Colonic mucosa (tissue), 4 donors: ENCODE measurements at regions not wholly inside any gene's neighbourhood (a gene's known extent, or its start where the extent isn't known, plus 50 kb on each side); places are given as distances from the start of the nearest gene placed in this dataset.

Experiments used
- DNase-seq: peaks from one replicate; pipeline ENCODE4 v3.0.0-alpha.2; 2020
- H3K27ac ChIP-seq: fragments of 200-600 bp; one replicate; pipeline ENCODE4 v1.8.0; 2021
- H3K27me3 ChIP-seq: fragments of 200-600 bp; one replicate; pipeline ENCODE4 v1.8.0; 2021
- H3K36me3 ChIP-seq: fragments of 200-600 bp; one replicate; pipeline ENCODE4 v1.8.0; 2021
- H3K4me1 ChIP-seq: fragments of 200-600 bp; one replicate; pipeline ENCODE4 v1.8.0; 2021; ENCODE audit warnings: mild to moderate bottlenecking
- H3K4me3 ChIP-seq: fragments of 200-600 bp; one replicate; pipeline ENCODE4 v1.8.0; 2021
- H3K9ac ChIP-seq, 2 donors: one replicate each; pipeline ENCODE4 v1.7.0; 2013; ENCODE audit warnings: control low read depth in 2 of 2, low read depth in 2 of 2, low read length in 2 of 2
- H3K9me3 ChIP-seq: fragments of 200-600 bp; one replicate; pipeline ENCODE4 v1.8.0; 2021
- intact Hi-C: fragments of 100-400 bp; cut with DNase I; formaldehyde crosslinking; loops from one replicate; pipeline ENCODE4 v1.14.1; 2022
- TF ChIP-seq, protein P1 (sequence below): fragments of 200-600 bp; IDR thresholded peaks from one replicate; pipeline ENCODE4 v1.8.0; 2022; ENCODE audit warnings: antibody characterized with exemption, mild to moderate bottlenecking
- donor health status: healthy.
- donor health status: DM: no; HTN: no; CAD: no.
- donor health status: DM: no; HTN: no; CAD: no.

DNA sequence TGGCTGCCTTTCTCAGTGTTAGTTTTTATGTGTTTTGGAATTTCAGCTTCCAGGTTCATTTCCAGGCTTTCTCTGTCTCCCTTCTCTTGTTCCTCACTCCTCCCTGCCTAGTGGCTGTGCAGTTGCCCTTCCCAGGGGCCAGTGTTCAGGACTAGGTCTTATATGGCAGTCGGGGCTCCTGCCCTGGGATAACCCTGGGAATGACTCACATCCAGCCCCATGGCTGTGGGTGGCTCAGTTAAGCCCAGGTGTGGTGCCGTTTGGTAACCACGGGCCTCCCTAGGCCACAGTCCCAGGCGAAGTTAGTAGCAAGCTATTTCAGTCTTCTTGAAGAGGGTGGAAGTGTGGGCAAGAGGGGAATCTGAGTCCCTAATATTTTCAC lies 57.4 kb upstream of the DDR1 start:
- peak; percentile 52 for DNase-seq
- no peaks in the 10 kb centered on the region for H3K9me3 ChIP-seq
- no peaks in the 10 kb centered on the region for H3K27me3 ChIP-seq
- H3K27ac ChIP-seq: no peak overlapping the region
- no peak overlapping the region for H3K4me3 ChIP-seq
- no peak overlapping the region for H3K9ac ChIP-seq
- H3K4me1 ChIP-seq: peaks cover 21% of the 10 kb centered on the region
- intact Hi-C loops: no loop called here
- no peaks in the 10 kb centered on the region for H3K36me3 ChIP-seq
- TF ChIP-seq, protein P1, sequence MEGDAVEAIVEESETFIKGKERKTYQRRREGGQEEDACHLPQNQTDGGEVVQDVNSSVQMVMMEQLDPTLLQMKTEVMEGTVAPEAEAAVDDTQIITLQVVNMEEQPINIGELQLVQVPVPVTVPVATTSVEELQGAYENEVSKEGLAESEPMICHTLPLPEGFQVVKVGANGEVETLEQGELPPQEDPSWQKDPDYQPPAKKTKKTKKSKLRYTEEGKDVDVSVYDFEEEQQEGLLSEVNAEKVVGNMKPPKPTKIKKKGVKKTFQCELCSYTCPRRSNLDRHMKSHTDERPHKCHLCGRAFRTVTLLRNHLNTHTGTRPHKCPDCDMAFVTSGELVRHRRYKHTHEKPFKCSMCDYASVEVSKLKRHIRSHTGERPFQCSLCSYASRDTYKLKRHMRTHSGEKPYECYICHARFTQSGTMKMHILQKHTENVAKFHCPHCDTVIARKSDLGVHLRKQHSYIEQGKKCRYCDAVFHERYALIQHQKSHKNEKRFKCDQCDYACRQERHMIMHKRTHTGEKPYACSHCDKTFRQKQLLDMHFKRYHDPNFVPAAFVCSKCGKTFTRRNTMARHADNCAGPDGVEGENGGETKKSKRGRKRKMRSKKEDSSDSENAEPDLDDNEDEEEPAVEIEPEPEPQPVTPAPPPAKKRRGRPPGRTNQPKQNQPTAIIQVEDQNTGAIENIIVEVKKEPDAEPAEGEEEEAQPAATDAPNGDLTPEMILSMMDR: no peak

DNA sequence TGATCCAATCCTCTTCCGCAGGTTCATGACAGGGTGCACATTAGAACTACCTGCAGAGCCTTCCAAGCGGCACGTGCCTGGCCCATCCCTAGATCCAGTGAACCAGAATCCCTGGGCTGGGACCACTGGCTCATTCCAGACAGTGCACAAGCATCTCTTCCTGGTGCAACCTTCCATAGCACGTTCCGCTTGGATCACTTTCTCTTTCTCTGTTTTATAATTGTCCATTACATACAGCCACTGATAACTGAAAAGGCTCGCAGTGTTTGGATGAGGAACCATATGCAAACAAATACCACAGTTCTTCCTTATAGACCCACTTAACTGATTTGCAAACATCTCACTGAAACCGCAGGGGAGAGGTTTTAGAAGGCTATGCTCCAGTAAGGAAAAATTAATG lies 59.6 kb upstream of the DDR1 start:
- peak; percentile 52 for DNase-seq
- Histone ChIP-seq H3K4me3 (no peak overlapping the region), H3K9ac (peak overlapping the region in 1 of 2 donors; percentile 35), H3K27ac (peak overlapping the region; percentile 55), H3K36me3 (no peaks in the 10 kb centered on the region), H3K4me1 (peaks cover 25% of the 10 kb centered on the region), H3K9me3 (no peaks in the 10 kb centered on the region), H3K27me3 (no peaks in the 10 kb centered on the region)
- TF ChIP-seq, protein P1: no peak
- intact Hi-C loops: loop anchor here (5.0 kb wide), 1 partner anchor 82 kb away; the partner anchor contains the start of genes FLOT1 and IER3

DNA sequence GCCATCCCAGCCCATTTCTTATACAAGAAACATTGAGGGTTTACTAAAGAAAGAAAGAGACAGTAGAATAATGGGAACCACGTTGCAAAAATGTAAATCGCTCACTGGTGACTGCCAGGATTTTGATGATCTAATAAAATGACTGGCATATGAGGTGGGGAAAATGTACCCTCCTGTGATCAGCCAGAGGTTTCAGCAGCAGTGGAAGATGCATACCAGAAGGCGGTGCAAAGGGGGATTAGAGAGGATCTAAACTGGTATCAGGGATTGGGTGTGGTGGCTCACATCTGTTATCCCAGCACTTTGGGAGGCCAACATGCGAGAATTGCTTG lies 60.8 kb upstream of the DDR1 start:
- intact Hi-C loops: loop anchor here (5.0 kb wide), 1 partner anchor 81 kb away; the partner anchor contains the start of genes FLOT1 and IER3
- Histone ChIP-seq H3K4me3 (no peak overlapping the region), H3K36me3 (no peaks in the 10 kb centered on the region), H3K4me1 (peaks cover 25% of the 10 kb centered on the region), H3K27ac (no peak overlapping the region), H3K9me3 (no peaks in the 10 kb centered on the region), H3K9ac (no peak overlapping the region), H3K27me3 (no peaks in the 10 kb centered on the region)
- DNase-seq: no peak
- TF ChIP-seq, protein P1: no peak

DNA sequence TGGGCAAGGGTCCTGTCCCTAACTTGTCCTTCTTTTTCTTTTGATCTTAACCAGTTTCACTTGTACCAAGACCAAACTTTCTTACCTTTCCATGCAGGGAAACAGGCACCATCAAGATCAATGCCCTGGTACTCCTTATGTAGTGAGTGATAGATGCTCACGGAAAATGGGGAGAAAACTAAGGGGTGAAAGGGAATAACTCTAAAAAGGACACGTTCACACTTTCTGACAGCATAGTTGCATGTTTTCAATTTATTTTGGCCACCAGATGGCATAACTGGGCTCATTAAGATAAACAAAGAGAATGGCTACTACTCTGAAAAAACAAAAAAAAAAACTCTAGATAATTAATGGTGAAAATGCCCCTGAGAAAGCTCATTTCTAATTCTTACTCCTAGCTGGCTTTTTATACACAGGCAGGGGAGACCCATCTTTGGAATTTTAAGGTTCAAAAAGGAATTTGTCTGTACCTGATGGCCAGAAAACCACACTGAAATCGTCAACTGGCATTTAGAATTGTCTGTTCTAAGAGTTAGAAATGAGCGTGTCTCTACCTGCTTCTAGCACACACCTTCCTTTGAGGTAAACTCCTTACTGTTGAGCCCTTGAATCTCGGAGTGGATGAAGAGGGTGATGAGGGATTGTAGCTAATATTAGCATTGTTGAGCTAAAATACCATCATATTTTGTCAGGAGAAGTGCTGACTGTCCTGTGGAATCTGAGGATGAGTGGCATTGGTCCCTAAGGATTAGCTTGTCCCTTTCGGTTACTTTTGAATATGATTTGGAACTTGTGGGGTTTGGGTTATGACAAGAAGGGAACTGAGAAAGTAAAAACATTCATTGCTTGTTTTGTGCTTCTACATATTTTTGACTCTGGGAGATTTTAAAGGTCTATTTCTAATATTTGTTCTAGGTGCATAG lies 62.2 kb upstream of the DDR1 start:
- no peak for DNase-seq
- H3K9ac ChIP-seq: peak overlapping the region in 1 of 2 donors; percentile 46
- H3K4me3 ChIP-seq: no peak overlapping the region
- H3K4me1 ChIP-seq: peaks cover 19% of the 10 kb centered on the region
- H3K9me3 ChIP-seq: no peaks in the 10 kb centered on the region
- TF ChIP-seq, protein P1: peak; percentile 40
- H3K36me3 ChIP-seq: no peaks in the 10 kb centered on the region
- no peak overlapping the region for H3K27ac ChIP-seq
- no peaks in the 10 kb centered on the region for H3K27me3 ChIP-seq
- intact Hi-C loops: loop anchor here (5.0 kb wide), 1 partner anchor 80 kb away; the partner anchor contains the start of genes FLOT1 and IER3

DNA sequence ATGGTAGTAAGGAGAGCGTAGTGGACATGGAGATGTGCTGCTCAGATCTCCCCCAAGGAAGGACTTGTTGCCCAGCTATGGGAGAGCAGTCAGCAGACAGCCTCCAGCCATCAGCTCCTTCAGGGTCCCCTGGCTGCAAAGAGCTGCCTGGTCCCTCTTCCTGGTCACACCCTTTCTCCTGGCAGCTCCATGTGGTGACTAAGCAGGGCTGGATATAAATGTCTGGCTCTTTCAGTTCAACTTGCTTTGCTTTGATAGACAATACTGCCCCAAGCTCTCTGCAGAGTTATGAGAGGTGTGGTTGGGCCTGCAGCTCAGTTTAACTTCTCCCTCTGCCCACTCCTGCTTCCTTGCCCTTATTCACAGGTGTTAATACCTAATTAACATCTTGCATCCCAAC lies 64.1 kb upstream of the DDR1 start:
- Histone ChIP-seq H3K4me3 (no peak overlapping the region), H3K4me1 (peaks cover 14% of the 10 kb centered on the region), H3K27ac (peak overlapping the region; percentile 64), H3K36me3 (no peaks in the 10 kb centered on the region), H3K9ac (peak overlapping the region in 1 of 2 donors; percentile 57), H3K9me3 (no peaks in the 10 kb centered on the region), H3K27me3 (no peaks in the 10 kb centered on the region)
- TF ChIP-seq, protein P1: no peak
- peak; percentile 79 for DNase-seq
- intact Hi-C loops: loop anchor here (5.0 kb wide), 1 partner anchor 78 kb away; the partner anchor contains the start of genes FLOT1 and IER3
